Skeletal muscle satellite cell (primary cell): ENCODE measurements at regions not wholly inside any gene's neighbourhood (a gene's known extent, or its start where the extent isn't known, plus 50 kb on each side); places are given as distances from the start of the nearest gene placed in this dataset.

ENCODE experiments used
- H3K27me3 ChIP-seq: 2 replicates; pipeline ENCODE4 v1.7.0; 2013; ENCODE audit warnings: low read length; ENCODE audit not compliant: control insufficient read depth, insufficient read depth
- H3K36me3 ChIP-seq: 2 replicates; pipeline ENCODE4 v1.7.0; 2013; ENCODE audit warnings: mild to moderate bottlenecking, control low read depth, low read length; ENCODE audit not compliant: insufficient read depth
- H3K4me1 ChIP-seq: 2 replicates; pipeline ENCODE4 v1.7.0; 2013; ENCODE audit warnings: low read length; ENCODE audit not compliant: control insufficient read depth, insufficient read depth
- H3K4me2 ChIP-seq: 2 replicates; pipeline ENCODE4 v1.7.0; 2013; ENCODE audit warnings: mild to moderate bottlenecking, low read length
- H3K4me3 ChIP-seq: 2 replicates; pipeline ENCODE4 v1.7.0; 2013; ENCODE audit warnings: low read length
- H3K9ac ChIP-seq: 2 replicates; pipeline ENCODE4 v1.7.0; 2013; ENCODE audit warnings: mild to moderate bottlenecking, low read depth, low read length, moderate library complexity
- H3K9me3 ChIP-seq: replicated peaks from 2 replicates; pipeline ENCODE4 v1.7.0; 2013; ENCODE audit warnings: mild to moderate bottlenecking, control low read depth, low read length

GRCh38 chr10:22481687-22482539 is 136.6 kb downstream of the SPAG6 start:
- H3K9ac ChIP-seq, result no peak overlapping the region
- no peaks in the 10 kb centered on the region for H3K27me3 ChIP-seq
- H3K4me3 ChIP-seq, result no peak overlapping the region
- H3K36me3 ChIP-seq, result no peaks in the 10 kb centered on the region
- H3K4me2 ChIP-seq, result no peak overlapping the region
- H3K4me1 ChIP-seq, result peaks cover 6% of the 10 kb centered on the region
- H3K9me3 ChIP-seq, result no peaks in the 10 kb centered on the region

GRCh38 chr10:22483132-22483531 is 137.8 kb downstream of the SPAG6 start:
- no peaks in the 10 kb centered on the region for H3K9me3 ChIP-seq
- peaks cover 6% of the 10 kb centered on the region for H3K4me1 ChIP-seq
- H3K4me2 ChIP-seq, result no peak overlapping the region
- no peak overlapping the region for H3K9ac ChIP-seq
- no peak overlapping the region for H3K4me3 ChIP-seq
- no peaks in the 10 kb centered on the region for H3K36me3 ChIP-seq
- H3K27me3 ChIP-seq, result no peaks in the 10 kb centered on the region
